Renal pelvis (tissue), 1 donor: ENCODE measurements at regions not wholly inside any gene's neighbourhood (a gene's known extent, or its start where the extent isn't known, plus 50 kb on each side); places are given as distances from the start of the nearest gene placed in this dataset.
A peak's percentile ranks its signal among the peaks of the same experiment; 100 is the strongest.

Source experiments
- DNase-seq: peaks from one replicate; pipeline ENCODE4 v3.0.0-alpha.2; 2013

GRCh38 chr10:56836659-56837058 lies 475.6 kb upstream of the ZWINT start:
- DNase-seq: no peak

- DNase-seq: no peak
Observed at GRCh38 chr10:56831681-56832080, 470.6 kb upstream of the ZWINT start.

GRCh38 chr10:56823849-56824248 lies 462.8 kb upstream of the ZWINT start:
- no peak for DNase-seq

- DNase-seq: no peak
Observed at GRCh38 chr10:56805022-56805421, 444.0 kb upstream of the ZWINT start.

GRCh38 chr10:56785292-56785691 lies 424.2 kb upstream of the ZWINT start:
- no peak for DNase-seq

GRCh38 chr10:56782503-56782902 lies 421.4 kb upstream of the ZWINT start:
- DNase-seq: no peak

GRCh38 chr10:56771343-56771742 lies 410.3 kb upstream of the ZWINT start:
- no peak for DNase-seq

- no peak for DNase-seq
Observed at GRCh38 chr10:56763090-56763489, 402.0 kb upstream of the ZWINT start.

GRCh38 chr10:56745490-56745889 lies 384.4 kb upstream of the ZWINT start:
- no peak for DNase-seq

GRCh38 chr10:56728349-56728748 lies 367.3 kb upstream of the ZWINT start:
- no peak for DNase-seq

GRCh38 chr10:56722912-56723311 lies 361.9 kb upstream of the ZWINT start:
- no peak for DNase-seq

- DNase-seq: no peak
Observed at GRCh38 chr10:56715262-56715661, 354.2 kb upstream of the ZWINT start.

GRCh38 chr10:56698506-56698905 lies 337.4 kb upstream of the ZWINT start:
- DNase-seq: no peak

GRCh38 chr10:56679578-56679977 lies 318.5 kb upstream of the ZWINT start:
- no peak for DNase-seq

GRCh38 chr10:56662765-56663447 lies 301.8 kb upstream of the ZWINT start:
- DNase-seq: no peak

- no peak for DNase-seq
Observed at GRCh38 chr10:56653289-56653688, 292.2 kb upstream of the ZWINT start.

- DNase-seq: peak; percentile 14
Observed at GRCh38 chr10:56646329-56647111, 285.5 kb upstream of the ZWINT start.

- no peak for DNase-seq
Observed at GRCh38 chr10:56633876-56634452, 272.9 kb upstream of the ZWINT start.

GRCh38 chr10:56632537-56632936 lies 271.5 kb upstream of the ZWINT start:
- DNase-seq: no peak

- no peak for DNase-seq
Observed at GRCh38 chr10:56624082-56624481, 263.0 kb upstream of the ZWINT start.

GRCh38 chr10:56623064-56623463 lies 262.0 kb upstream of the ZWINT start:
- DNase-seq: peak; percentile 5

GRCh38 chr10:56622335-56622973 lies 261.4 kb upstream of the ZWINT start:
- DNase-seq: no peak

- no peak for DNase-seq
Observed at GRCh38 chr10:56606202-56606601, 245.1 kb upstream of the ZWINT start.
